ENCODE measurements at regions not wholly inside any gene's neighbourhood (a gene's known extent, or its start where the extent isn't known, plus 50 kb on each side); places are given as distances from the start of the nearest gene placed in this dataset.

GRCh38 chr17:13962716-13963240 lies 106.5 kb upstream of the COX10 start:
- no TSS peak for BruUV-seq (replicated peaks)
- POLR2A ChIA-PET = no interaction called here
- dilution Hi-C loops (cut with MboI; ENCODE audit: extremely low pct_ligation_motif_present, low sequenced_read_pairs) = no loop called here

More at GRCh38 chr17:13962716-13963240, 106.5 kb upstream of the COX10 start:
- no peak overlapping the region for H3K4me2 ChIP-seq (ENCODE audit: insufficient read depth, low read length)
- H3K9me3 ChIP-seq (replicated peaks; ENCODE audit: control insufficient read depth, insufficient read depth, low read length) = no peaks in the 10 kb centered on the region
- no peaks in the 10 kb centered on the region for H3K27me3 ChIP-seq (ENCODE audit: control insufficient read depth in 2 of 2, insufficient read depth in 2 of 2, low read length in 2 of 2)
- DNase-seq (ENCODE audit: low read depth, low spot score) (no peak), FAIRE-seq (no peak)
- H3K36me3 ChIP-seq (ENCODE audit: control insufficient read depth in 2 of 2, extremely low read depth in 1 of 2, insufficient read depth in 2 of 2, low read length in 2 of 2) = no peaks in the 10 kb centered on the region
- no peaks in the 10 kb centered on the region for H4K20me1 ChIP-seq (replicated peaks; ENCODE audit: control insufficient read depth, extremely low read depth, insufficient read depth, low read length)
- no peak overlapping the region for H3K27ac ChIP-seq (ENCODE audit: insufficient read depth, low read depth, low read length)
- no peaks in the 10 kb centered on the region for H3K4me1 ChIP-seq (ENCODE audit: control insufficient read depth, extremely low read depth, insufficient read depth, low read length)
- CTCF ChIA-PET = no interaction called here
- intact Hi-C loops (cut with micrococcal nuclease) = no loop called here
- H3K9ac ChIP-seq (replicated peaks; ENCODE audit: extremely low read depth, insufficient read depth, low read length) = no peak overlapping the region
- no peaks in the 10 kb centered on the region for H3K79me2 ChIP-seq (ENCODE audit: control insufficient read depth, insufficient read depth, low read length)
- no peak overlapping the region for H2AFZ ChIP-seq (ENCODE audit: low read depth, low read length)
- no peaks in the 10 kb centered on the region for H3K9me1 ChIP-seq (replicated peaks; ENCODE audit: control insufficient read depth, extremely low read depth, insufficient read depth, low read length)
- TF ChIP-seq JUN (IDR thresholded peaks at IDR 0.05; ENCODE audit: borderline replicate concordance, insufficient read depth, insufficient read length, low read depth) (no peak), FOS (IDR thresholded peaks at IDR 0.05; ENCODE audit: borderline replicate concordance, insufficient read depth, low read length) (no peak), MYC (IDR thresholded peaks at IDR 0.05; ENCODE audit: low read depth, low read length) (no peak), POLR2AphosphoS5 (IDR thresholded peaks at IDR 0.05; ENCODE audit: insufficient read depth, low read depth, low read length) (no peak), EZH2 (IDR thresholded peaks at IDR 0.05; ENCODE audit: borderline replicate concordance, low read depth, low read length, severe bottlenecking) (no peak), GATA2 (IDR thresholded peaks at IDR 0.05; ENCODE audit: insufficient read depth, insufficient read length, low read depth, low read length) (no peak), POLR2A (IDR thresholded peaks at IDR 0.05; ENCODE audit: low read depth, low read length) (no peak)
- TF ChIP-seq, protein P1, sequence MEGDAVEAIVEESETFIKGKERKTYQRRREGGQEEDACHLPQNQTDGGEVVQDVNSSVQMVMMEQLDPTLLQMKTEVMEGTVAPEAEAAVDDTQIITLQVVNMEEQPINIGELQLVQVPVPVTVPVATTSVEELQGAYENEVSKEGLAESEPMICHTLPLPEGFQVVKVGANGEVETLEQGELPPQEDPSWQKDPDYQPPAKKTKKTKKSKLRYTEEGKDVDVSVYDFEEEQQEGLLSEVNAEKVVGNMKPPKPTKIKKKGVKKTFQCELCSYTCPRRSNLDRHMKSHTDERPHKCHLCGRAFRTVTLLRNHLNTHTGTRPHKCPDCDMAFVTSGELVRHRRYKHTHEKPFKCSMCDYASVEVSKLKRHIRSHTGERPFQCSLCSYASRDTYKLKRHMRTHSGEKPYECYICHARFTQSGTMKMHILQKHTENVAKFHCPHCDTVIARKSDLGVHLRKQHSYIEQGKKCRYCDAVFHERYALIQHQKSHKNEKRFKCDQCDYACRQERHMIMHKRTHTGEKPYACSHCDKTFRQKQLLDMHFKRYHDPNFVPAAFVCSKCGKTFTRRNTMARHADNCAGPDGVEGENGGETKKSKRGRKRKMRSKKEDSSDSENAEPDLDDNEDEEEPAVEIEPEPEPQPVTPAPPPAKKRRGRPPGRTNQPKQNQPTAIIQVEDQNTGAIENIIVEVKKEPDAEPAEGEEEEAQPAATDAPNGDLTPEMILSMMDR (IDR thresholded peaks at IDR 0.05; ENCODE audit: extremely low read depth in 1 of 2, insufficient read depth in 1 of 2, low read depth in 1 of 2, low read length in 2 of 2) = no peak
- TF ChIP-seq, protein P2, sequence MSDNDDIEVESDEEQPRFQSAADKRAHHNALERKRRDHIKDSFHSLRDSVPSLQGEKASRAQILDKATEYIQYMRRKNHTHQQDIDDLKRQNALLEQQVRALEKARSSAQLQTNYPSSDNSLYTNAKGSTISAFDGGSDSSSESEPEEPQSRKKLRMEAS (IDR thresholded peaks at IDR 0.05; ENCODE audit: insufficient read depth, insufficient read length) = no peak
- no peak overlapping the region for H3K4me3 ChIP-seq (replicated peaks in 1 of 3; ENCODE audit: insufficient read depth in 1 of 3, low read depth in 1 of 3, low read length in 3 of 3)

Data from endothelial cell of umbilical vein (primary cell).